MM.1S (cell line): ENCODE measurements at regions not wholly inside any gene's neighbourhood (a gene's known extent, or its start where the extent isn't known, plus 50 kb on each side); places are given as distances from the start of the nearest gene placed in this dataset.

ENCODE experiments used
- EZH2 ChIP-seq: fragments of 300-600 bp; sonication (generic); optimal IDR thresholded peaks from 2 replicates; pipeline ENCODE3; 2017; ENCODE audit warnings: low read depth, mild to moderate bottlenecking, antibody characterized with exemption, low read length, mixed read lengths
- TF ChIP-seq, protein P1 (sequence below): fragments of 300-600 bp; sonication (generic); IDR thresholded peaks from 2 replicates; pipeline ENCODE4 v1.5.1; 2016; ENCODE audit warnings: antibody characterized with exemption, low read length, mixed read lengths

DNA sequence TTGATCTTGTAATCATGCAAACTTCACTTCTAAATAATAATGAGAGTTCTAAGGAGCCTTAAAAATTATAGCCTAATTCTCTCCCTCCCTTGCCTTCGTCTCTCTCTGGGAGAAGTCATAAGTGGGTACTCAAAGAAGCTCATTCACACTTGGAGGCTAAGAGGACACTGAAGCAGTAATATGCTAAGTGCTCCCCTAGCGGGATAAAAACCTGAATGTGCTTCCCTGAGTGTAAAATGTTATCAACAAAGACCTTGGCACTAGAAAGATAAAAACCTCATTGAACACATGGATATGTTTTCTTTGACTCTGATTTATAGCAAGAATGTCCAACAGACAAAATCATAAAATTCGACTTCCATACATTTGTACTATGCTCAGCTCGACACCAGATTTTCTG lies 337.9 kb upstream of the NOVA1 start:
- no peak for TF ChIP-seq EZH2
- TF ChIP-seq, protein P1, sequence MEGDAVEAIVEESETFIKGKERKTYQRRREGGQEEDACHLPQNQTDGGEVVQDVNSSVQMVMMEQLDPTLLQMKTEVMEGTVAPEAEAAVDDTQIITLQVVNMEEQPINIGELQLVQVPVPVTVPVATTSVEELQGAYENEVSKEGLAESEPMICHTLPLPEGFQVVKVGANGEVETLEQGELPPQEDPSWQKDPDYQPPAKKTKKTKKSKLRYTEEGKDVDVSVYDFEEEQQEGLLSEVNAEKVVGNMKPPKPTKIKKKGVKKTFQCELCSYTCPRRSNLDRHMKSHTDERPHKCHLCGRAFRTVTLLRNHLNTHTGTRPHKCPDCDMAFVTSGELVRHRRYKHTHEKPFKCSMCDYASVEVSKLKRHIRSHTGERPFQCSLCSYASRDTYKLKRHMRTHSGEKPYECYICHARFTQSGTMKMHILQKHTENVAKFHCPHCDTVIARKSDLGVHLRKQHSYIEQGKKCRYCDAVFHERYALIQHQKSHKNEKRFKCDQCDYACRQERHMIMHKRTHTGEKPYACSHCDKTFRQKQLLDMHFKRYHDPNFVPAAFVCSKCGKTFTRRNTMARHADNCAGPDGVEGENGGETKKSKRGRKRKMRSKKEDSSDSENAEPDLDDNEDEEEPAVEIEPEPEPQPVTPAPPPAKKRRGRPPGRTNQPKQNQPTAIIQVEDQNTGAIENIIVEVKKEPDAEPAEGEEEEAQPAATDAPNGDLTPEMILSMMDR = no peak
